HG02840 (cell line): ENCODE measurements at regions not wholly inside any gene's neighbourhood (a gene's known extent, or its start where the extent isn't known, plus 50 kb on each side); places are given as distances from the start of the nearest gene placed in this dataset.

Experiments
- ATAC-seq: cut with Tn5 transposase; IDR thresholded peaks from one replicate; pipeline ENCODE4 v1.9.1; 2021; ENCODE audit warnings: mild to moderate bottlenecking, moderate library complexity, moderate number of reproducible peaks; ENCODE audit not compliant: unreplicated experiment, low FRiP score

DNA sequence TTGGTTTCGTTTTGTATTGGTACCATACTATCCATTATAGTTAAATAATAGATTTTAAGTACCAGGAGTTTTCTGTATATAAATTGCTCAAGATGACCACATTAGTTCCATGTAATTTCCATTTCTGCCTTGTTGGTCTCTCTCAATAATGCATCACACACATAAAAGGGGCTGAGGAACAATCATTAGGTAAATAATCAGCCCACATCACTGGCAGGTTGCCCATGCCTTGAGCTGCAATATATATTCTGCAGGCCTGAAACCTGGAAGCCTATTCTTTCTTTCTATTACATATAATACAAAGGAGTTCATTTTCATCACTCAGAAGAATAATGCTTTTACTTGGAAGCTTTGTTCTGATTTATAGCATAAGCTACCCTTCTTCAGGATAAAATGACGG is 616.1 kb upstream of the PKDCC start:
- no peak for ATAC-seq

GRCh38 chr2:41432459-41432858 is 615.4 kb upstream of the PKDCC start:
- ATAC-seq: no peak

DNA sequence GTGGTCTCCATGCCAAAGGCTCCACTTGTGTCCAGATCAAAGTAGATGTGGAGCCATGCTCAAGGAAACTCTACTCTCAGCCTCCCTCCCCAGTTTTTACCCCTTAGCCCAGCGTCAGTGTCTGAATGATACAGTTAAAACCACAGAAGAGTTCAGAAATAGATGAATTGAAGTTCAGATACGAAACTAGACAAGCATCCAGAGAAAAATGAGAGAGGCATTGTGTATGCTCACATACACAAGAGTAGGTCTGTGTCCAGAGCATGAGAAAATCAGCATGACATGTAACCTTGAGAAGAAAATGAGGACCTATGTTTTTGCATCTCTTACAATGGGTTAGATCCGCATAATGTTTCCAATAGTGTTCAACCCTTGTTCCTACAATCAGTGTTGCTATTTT is 612.8 kb upstream of the PKDCC start:
- no peak for ATAC-seq

- ATAC-seq: no peak
Observed at GRCh38 chr2:41441958-41442357, 605.9 kb upstream of the PKDCC start.

DNA sequence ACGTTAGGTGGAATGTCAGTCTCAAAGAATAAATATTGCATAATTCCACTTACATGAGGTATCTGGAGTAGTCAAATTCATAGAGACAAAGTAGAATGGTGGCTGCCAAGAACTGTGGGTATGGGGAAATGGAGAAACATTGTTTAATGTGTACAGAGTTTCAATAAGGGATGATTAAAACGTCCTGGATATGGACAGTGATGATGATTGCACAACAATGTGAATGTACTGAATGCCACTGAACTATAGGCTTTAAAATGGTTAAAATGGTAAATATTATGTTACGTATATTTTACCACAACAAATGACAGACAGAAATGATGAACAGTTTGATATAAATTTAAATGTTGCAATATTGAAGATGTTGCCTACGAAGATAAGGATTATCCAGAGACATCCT is 602.0 kb upstream of the PKDCC start:
- ATAC-seq: no peak

DNA sequence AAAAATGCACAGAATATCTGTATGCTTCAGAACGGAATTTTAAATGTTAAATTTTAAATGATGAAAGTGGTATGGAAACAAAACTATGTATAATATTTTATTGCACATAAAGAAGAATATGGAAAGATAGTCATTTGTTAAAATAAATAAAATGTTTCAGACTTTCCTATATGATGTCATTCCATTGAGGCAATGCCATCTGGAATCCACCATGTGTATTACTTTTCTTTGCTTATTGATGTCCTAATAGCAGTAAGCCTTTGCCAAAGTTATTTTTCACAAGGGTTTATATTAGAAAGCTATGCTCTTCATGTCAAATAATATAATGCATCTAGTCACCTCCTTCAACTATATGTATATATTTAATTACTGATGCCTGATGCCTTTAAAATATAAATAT is 601.6 kb upstream of the PKDCC start:
- ATAC-seq: no peak

- ATAC-seq: no peak
Observed at GRCh38 chr2:41448221-41448620, 599.6 kb upstream of the PKDCC start.

- no peak for ATAC-seq
Observed at GRCh38 chr2:41457026-41457425, 590.8 kb upstream of the PKDCC start.

GRCh38 chr2:41460661-41461060 is 587.2 kb upstream of the PKDCC start:
- no peak for ATAC-seq

- no peak for ATAC-seq
Observed at GRCh38 chr2:41464395-41464794, 583.4 kb upstream of the PKDCC start.

GRCh38 chr2:41475959-41476358 is 571.9 kb upstream of the PKDCC start:
- ATAC-seq: no peak

GRCh38 chr2:41482659-41483058 is 565.2 kb upstream of the PKDCC start:
- no peak for ATAC-seq

DNA sequence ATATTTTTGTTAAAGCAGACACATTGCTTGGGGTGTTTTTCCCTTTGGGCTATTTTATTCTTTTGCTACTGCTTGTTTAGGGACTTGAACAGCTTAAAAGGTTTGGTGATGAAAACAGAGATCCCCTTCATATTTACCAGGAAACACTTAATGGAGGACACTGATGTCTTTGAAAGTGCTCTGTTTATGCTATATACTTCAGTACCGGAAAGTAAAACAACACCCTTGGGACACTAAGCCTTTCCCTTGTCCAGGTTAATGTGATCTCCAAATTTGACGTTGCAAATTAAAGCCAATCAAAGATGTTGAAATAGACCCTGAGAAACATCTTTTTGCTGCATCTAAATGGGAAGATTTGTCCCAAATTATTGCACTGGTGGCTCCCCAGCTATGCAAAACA is 564.6 kb upstream of the PKDCC start:
- ATAC-seq: no peak

GRCh38 chr2:41483982-41484857 is 563.6 kb upstream of the PKDCC start:
- ATAC-seq: no peak

GRCh38 chr2:41484858-41485234 is 563.0 kb upstream of the PKDCC start:
- ATAC-seq: no peak

DNA sequence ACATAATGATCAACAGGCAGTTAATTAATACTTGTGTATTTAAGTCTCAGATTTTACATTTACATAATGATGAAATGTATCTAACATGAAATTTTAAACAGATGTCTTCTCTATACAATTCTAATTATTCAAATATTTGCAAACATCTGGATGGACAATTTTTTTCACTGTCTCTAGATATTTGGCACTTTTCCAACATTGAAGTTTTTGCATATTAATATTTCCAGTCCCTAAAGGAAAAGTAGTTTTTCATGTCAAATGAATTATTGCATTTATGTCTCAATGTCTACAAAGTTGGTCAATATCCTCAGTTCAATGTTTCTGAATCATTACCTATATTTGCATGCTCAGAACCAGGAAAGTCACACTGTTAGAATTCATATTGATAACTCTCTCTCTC is 560.9 kb upstream of the PKDCC start:
- no peak for ATAC-seq

GRCh38 chr2:41488888-41489287 is 558.9 kb upstream of the PKDCC start:
- ATAC-seq: no peak

DNA sequence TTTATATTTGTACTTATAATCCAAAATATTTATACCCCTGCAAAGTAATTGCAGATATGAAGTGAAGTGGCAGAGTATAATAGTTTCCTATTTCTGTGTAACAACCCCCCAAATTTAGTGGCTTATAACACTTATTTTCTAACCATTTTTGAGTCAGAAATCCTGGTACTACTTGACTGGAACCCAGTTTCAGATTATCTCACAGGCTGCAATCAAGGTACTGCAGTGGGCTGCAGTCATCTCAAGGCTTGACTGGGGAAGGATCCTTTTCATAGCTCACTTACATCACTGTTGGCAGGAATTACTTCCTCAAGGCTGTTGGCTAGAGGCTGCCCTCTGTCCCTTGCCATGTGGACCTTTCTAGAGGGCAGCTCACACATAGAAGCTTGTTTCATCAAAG is 558.2 kb upstream of the PKDCC start:
- no peak for ATAC-seq

- no peak for ATAC-seq
Observed at GRCh38 chr2:41495050-41495449, 552.8 kb upstream of the PKDCC start.

- no peak for ATAC-seq
Observed at GRCh38 chr2:41496908-41497307, 550.9 kb upstream of the PKDCC start.

DNA sequence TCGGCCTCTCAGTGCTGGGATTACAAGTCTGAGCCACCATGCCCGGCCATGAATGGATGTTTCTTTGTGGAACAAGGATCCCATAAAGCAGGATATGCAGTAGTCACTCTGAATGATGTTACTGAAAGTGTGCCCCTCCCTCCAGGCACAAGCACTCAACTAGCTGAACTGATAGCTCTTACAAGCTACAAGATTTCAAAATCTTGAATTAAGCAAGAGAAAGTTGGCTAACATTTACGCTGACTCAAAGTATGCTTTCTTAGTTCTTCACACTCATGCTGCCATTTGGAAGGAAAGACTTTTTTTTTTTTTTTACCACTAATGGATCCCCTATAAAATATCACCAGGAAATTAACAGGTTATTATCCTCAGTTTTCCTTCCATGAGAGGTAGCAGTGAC is 549.0 kb upstream of the PKDCC start:
- ATAC-seq: no peak

GRCh38 chr2:41500895-41501294 is 546.9 kb upstream of the PKDCC start:
- no peak for ATAC-seq

- ATAC-seq: no peak
Observed at GRCh38 chr2:41502752-41503151, 545.1 kb upstream of the PKDCC start.
